ENCODE measurements at regions not wholly inside any gene's neighbourhood (a gene's known extent, or its start where the extent isn't known, plus 50 kb on each side); places are given as distances from the start of the nearest gene placed in this dataset.

GRCh38 chr5:73395256-73395655 lies 53.3 kb downstream of the FOXD1 start:
- no peak for DNase-seq (ENCODE audit: low read depth, low spot score)

GRCh38 chr5:73394610-73395009 lies 54.0 kb downstream of the FOXD1 start:
- DNase-seq (ENCODE audit: low read depth, low spot score) = no peak

GRCh38 chr5:73393611-73394489 lies 54.7 kb downstream of the FOXD1 start:
- no peak for DNase-seq (ENCODE audit: low read depth, low spot score)

GRCh38 chr5:73392775-73393174 lies 55.8 kb downstream of the FOXD1 start:
- no peak for DNase-seq (ENCODE audit: low read depth, low spot score)

- DNase-seq (ENCODE audit: low read depth, low spot score) = no peak
These were observed 57.1 kb downstream of the FOXD1 start for GRCh38 chr5:73391441-73391881.

- DNase-seq (ENCODE audit: low read depth, low spot score) = no peak
These were observed 57.6 kb downstream of the FOXD1 start for GRCh38 chr5:73390972-73391371.

- no peak for DNase-seq (ENCODE audit: low read depth, low spot score)
These were observed 59.8 kb downstream of the FOXD1 start for GRCh38 chr5:73388740-73389139.

- no peak for DNase-seq (ENCODE audit: low read depth, low spot score)
These were observed 60.3 kb downstream of the FOXD1 start for GRCh38 chr5:73388306-73388684.

GRCh38 chr5:73387601-73388305 lies 60.8 kb downstream of the FOXD1 start:
- DNase-seq (ENCODE audit: low read depth, low spot score) = no peak

- no peak for DNase-seq (ENCODE audit: low read depth, low spot score)
These were observed 61.4 kb downstream of the FOXD1 start for GRCh38 chr5:73387149-73387591.

GRCh38 chr5:73384861-73385260 lies 63.7 kb downstream of the FOXD1 start:
- no peak for DNase-seq (ENCODE audit: low read depth, low spot score)

- DNase-seq (ENCODE audit: low read depth, low spot score) = no peak
These were observed 66.2 kb downstream of the FOXD1 start for GRCh38 chr5:73382401-73382740.

GRCh38 chr5:73381590-73382400 lies 66.8 kb downstream of the FOXD1 start:
- no peak for DNase-seq (ENCODE audit: low read depth, low spot score)

GRCh38 chr5:73380710-73381589 lies 67.6 kb downstream of the FOXD1 start:
- DNase-seq (ENCODE audit: low read depth, low spot score) = no peak

GRCh38 chr5:73380041-73380440 lies 68.5 kb downstream of the FOXD1 start:
- no peak for DNase-seq (ENCODE audit: low read depth, low spot score)

- DNase-seq (ENCODE audit: low read depth, low spot score) = no peak
These were observed 69.1 kb downstream of the FOXD1 start for GRCh38 chr5:73379435-73379834.

- DNase-seq (ENCODE audit: low read depth, low spot score) = no peak
These were observed 69.8 kb downstream of the FOXD1 start for GRCh38 chr5:73378765-73379164.

- DNase-seq (ENCODE audit: low read depth, low spot score) = peak; percentile 17
These were observed 70.5 kb downstream of the FOXD1 start for GRCh38 chr5:73378070-73378469.

- no peak for DNase-seq (ENCODE audit: low read depth, low spot score)
These were observed 71.9 kb downstream of the FOXD1 start for GRCh38 chr5:73376618-73377170.

- no peak for DNase-seq (ENCODE audit: low read depth, low spot score)
These were observed 72.6 kb downstream of the FOXD1 start for GRCh38 chr5:73375949-73376348.

- no peak for DNase-seq (ENCODE audit: low read depth, low spot score)
These were observed 73.4 kb downstream of the FOXD1 start for GRCh38 chr5:73375191-73375545.
